ENCODE measurements at regions not wholly inside any gene's neighbourhood (a gene's known extent, or its start where the extent isn't known, plus 50 kb on each side); places are given as distances from the start of the nearest gene placed in this dataset.

DNA sequence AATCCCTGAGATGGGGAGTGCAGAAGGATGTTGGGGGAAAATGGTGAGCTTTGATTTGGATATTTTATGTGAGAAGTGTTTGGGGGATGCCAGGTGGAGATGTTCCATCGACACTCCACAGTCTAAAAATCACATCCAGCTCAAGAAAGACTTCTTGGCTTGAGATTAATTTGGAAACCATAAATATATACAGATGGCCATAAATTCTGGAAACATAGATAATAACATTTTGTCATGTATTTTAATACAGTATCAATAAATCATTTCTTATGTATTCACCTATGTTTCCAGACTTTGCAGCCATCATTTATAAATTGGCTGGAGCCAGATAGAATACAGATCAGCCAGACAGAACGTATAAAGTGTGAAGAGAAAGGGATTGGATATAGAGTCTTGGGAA lies 245.5 kb upstream of the DDHD1 start:
- TF ChIP-seq, protein P1, sequence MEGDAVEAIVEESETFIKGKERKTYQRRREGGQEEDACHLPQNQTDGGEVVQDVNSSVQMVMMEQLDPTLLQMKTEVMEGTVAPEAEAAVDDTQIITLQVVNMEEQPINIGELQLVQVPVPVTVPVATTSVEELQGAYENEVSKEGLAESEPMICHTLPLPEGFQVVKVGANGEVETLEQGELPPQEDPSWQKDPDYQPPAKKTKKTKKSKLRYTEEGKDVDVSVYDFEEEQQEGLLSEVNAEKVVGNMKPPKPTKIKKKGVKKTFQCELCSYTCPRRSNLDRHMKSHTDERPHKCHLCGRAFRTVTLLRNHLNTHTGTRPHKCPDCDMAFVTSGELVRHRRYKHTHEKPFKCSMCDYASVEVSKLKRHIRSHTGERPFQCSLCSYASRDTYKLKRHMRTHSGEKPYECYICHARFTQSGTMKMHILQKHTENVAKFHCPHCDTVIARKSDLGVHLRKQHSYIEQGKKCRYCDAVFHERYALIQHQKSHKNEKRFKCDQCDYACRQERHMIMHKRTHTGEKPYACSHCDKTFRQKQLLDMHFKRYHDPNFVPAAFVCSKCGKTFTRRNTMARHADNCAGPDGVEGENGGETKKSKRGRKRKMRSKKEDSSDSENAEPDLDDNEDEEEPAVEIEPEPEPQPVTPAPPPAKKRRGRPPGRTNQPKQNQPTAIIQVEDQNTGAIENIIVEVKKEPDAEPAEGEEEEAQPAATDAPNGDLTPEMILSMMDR (IDR thresholded peaks at IDR 0.05), result no peak
- no peak for TF ChIP-seq POLR2A (IDR thresholded peaks at IDR 0.05)
